ENCODE measurements at regions not wholly inside any gene's neighbourhood (a gene's known extent, or its start where the extent isn't known, plus 50 kb on each side); places are given as distances from the start of the nearest gene placed in this dataset.
"Not testable (repeated sequence)": the region's sequence is repeated elsewhere in the genome, so short reads cannot be mapped to it uniquely, and the experiment has no call there.

GRCh38 chr20:10109641-10110040 is 74.9 kb downstream of the ANKEF1 start:
- Histone ChIP-seq H3K27me3 (ENCODE audit: control insufficient read depth in 2 of 2, insufficient read depth in 2 of 2, low read length in 2 of 2) (no peaks in the 10 kb centered on the region), H3K9me3 (ENCODE audit: control insufficient read depth in 2 of 2, low read length in 2 of 2) (no peaks in the 10 kb centered on the region), H3K4me3 (ENCODE audit: low read length in 2 of 2) (no peak overlapping the region), H3K9ac (ENCODE audit: low read depth in 1 of 2, low read length in 2 of 2) (no peak overlapping the region), H3K36me3 (ENCODE audit: control insufficient read depth in 2 of 2, insufficient read depth in 2 of 2, low read length in 2 of 2) (no peaks in the 10 kb centered on the region), H3K4me1 (ENCODE audit: control insufficient read depth in 2 of 2, insufficient read depth in 2 of 2, low read length in 2 of 2) (peaks cover 4 to 10% of the 10 kb centered on the region in 2 donors), H3K27ac (ENCODE audit: low read depth in 2 of 2, low read length in 2 of 2) (no peak overlapping the region)

DNA sequence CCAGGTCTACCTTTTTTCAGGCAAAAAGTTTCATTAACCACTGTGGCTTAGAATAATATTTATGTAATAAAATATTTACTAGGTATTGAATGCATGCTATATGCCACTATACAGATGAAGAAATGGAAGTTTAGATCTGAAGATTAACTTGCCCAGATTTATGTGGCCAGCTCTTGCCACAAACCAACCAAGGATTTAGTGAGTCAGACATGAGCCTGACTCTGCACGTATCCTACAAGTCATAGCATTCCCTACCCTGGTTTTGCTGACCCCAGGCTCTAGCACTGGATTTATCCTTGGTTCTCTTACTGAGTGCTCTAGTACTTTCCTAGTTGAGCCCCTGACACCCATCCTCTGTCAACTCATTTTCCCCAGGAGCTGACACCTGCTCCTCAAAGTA is 75.4 kb downstream of the ANKEF1 start:
- H3K9ac ChIP-seq (ENCODE audit: low read depth in 1 of 2, low read length in 2 of 2) = no peak overlapping the region
- no peak overlapping the region for H3K4me3 ChIP-seq (ENCODE audit: low read length in 2 of 2)
- no peak overlapping the region for H3K27ac ChIP-seq (ENCODE audit: low read depth in 2 of 2, low read length in 2 of 2)
- H3K36me3 ChIP-seq (ENCODE audit: control insufficient read depth in 2 of 2, insufficient read depth in 2 of 2, low read length in 2 of 2) = no peaks in the 10 kb centered on the region
- H3K4me1 ChIP-seq (ENCODE audit: control insufficient read depth in 2 of 2, insufficient read depth in 2 of 2, low read length in 2 of 2) = peaks cover 4 to 10% of the 10 kb centered on the region in 2 donors
- H3K27me3 ChIP-seq (ENCODE audit: control insufficient read depth in 2 of 2, insufficient read depth in 2 of 2, low read length in 2 of 2) = no peaks in the 10 kb centered on the region
- H3K9me3 ChIP-seq (ENCODE audit: control insufficient read depth in 2 of 2, low read length in 2 of 2) = no peaks in the 10 kb centered on the region

GRCh38 chr20:10111139-10111958 is 76.6 kb downstream of the ANKEF1 start:
- Histone ChIP-seq H3K9me3 (ENCODE audit: control insufficient read depth in 2 of 2, low read length in 2 of 2) (no peaks in the 10 kb centered on the region), H3K36me3 (ENCODE audit: control insufficient read depth in 2 of 2, insufficient read depth in 2 of 2, low read length in 2 of 2) (no peaks in the 10 kb centered on the region), H3K4me1 (ENCODE audit: control insufficient read depth in 2 of 2, insufficient read depth in 2 of 2, low read length in 2 of 2) (peaks cover 4 to 10% of the 10 kb centered on the region in 2 donors), H3K27me3 (ENCODE audit: control insufficient read depth in 2 of 2, insufficient read depth in 2 of 2, low read length in 2 of 2) (no peaks in the 10 kb centered on the region), H3K4me3 (ENCODE audit: low read length in 2 of 2) (no peak overlapping the region), H3K27ac (ENCODE audit: low read depth in 2 of 2, low read length in 2 of 2) (peak overlapping the region; percentile 39 to 50), H3K9ac (ENCODE audit: low read depth in 1 of 2, low read length in 2 of 2) (no peak overlapping the region)

DNA sequence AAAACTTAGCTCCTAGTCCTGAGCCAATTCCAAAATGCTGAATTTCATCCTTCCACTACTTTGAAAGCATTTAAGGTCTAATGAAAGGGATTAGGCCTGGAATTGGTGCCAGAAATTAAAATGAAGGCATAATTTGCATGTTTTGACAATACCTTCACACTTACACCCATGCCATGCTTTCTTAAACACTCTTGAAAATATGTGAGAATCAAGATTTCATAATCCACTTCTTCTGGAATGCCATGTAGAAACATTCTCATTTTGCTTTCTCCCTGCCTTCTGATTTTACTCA is 77.1 kb downstream of the ANKEF1 start:
- Histone ChIP-seq H3K27ac (ENCODE audit: low read depth in 2 of 2, low read length in 2 of 2) (peak overlapping the region in 1 of 2 donors; percentile 50), H3K9me3 (ENCODE audit: control insufficient read depth in 2 of 2, low read length in 2 of 2) (no peaks in the 10 kb centered on the region), H3K4me3 (ENCODE audit: low read length in 2 of 2) (no peak overlapping the region), H3K4me1 (ENCODE audit: control insufficient read depth in 2 of 2, insufficient read depth in 2 of 2, low read length in 2 of 2) (peaks cover 4 to 10% of the 10 kb centered on the region in 2 donors), H3K27me3 (ENCODE audit: control insufficient read depth in 2 of 2, insufficient read depth in 2 of 2, low read length in 2 of 2) (no peaks in the 10 kb centered on the region), H3K9ac (ENCODE audit: low read depth in 1 of 2, low read length in 2 of 2) (no peak overlapping the region), H3K36me3 (ENCODE audit: control insufficient read depth in 2 of 2, insufficient read depth in 2 of 2, low read length in 2 of 2) (no peaks in the 10 kb centered on the region)

GRCh38 chr20:10113746-10114145 is 79.0 kb downstream of the ANKEF1 start:
- H3K9ac ChIP-seq (ENCODE audit: low read depth in 1 of 2, low read length in 2 of 2) = no peak overlapping the region
- H3K9me3 ChIP-seq (ENCODE audit: control insufficient read depth in 2 of 2, low read length in 2 of 2) = no peaks in the 10 kb centered on the region
- peaks cover 4 to 10% of the 10 kb centered on the region in 2 donors for H3K4me1 ChIP-seq (ENCODE audit: control insufficient read depth in 2 of 2, insufficient read depth in 2 of 2, low read length in 2 of 2)
- no peaks in the 10 kb centered on the region for H3K27me3 ChIP-seq (ENCODE audit: control insufficient read depth in 2 of 2, insufficient read depth in 2 of 2, low read length in 2 of 2)
- no peaks in the 10 kb centered on the region for H3K36me3 ChIP-seq (ENCODE audit: control insufficient read depth in 2 of 2, insufficient read depth in 2 of 2, low read length in 2 of 2)
- no peak overlapping the region for H3K27ac ChIP-seq (ENCODE audit: low read depth in 2 of 2, low read length in 2 of 2)
- H3K4me3 ChIP-seq (ENCODE audit: low read length in 2 of 2) = no peak overlapping the region

- H3K9me3 ChIP-seq (ENCODE audit: control insufficient read depth in 2 of 2, low read length in 2 of 2) = no peaks in the 10 kb centered on the region
- H3K27ac ChIP-seq (ENCODE audit: low read depth in 2 of 2, low read length in 2 of 2) = no peak overlapping the region
- no peak overlapping the region for H3K4me3 ChIP-seq (ENCODE audit: low read length in 2 of 2)
- no peaks in the 10 kb centered on the region for H3K27me3 ChIP-seq (ENCODE audit: control insufficient read depth in 2 of 2, insufficient read depth in 2 of 2, low read length in 2 of 2)
- H3K4me1 ChIP-seq (ENCODE audit: control insufficient read depth in 2 of 2, insufficient read depth in 2 of 2, low read length in 2 of 2) = peaks cover 4 to 10% of the 10 kb centered on the region in 2 donors
- no peak overlapping the region for H3K9ac ChIP-seq (ENCODE audit: low read depth in 1 of 2, low read length in 2 of 2)
- H3K36me3 ChIP-seq (ENCODE audit: control insufficient read depth in 2 of 2, insufficient read depth in 2 of 2, low read length in 2 of 2) = no peaks in the 10 kb centered on the region
These were observed 79.8 kb downstream of the ANKEF1 start for GRCh38 chr20:10114598-10114997.

GRCh38 chr20:10115021-10115420 is 80.2 kb downstream of the ANKEF1 start:
- Histone ChIP-seq H3K9me3 (ENCODE audit: control insufficient read depth in 2 of 2, low read length in 2 of 2) (no peaks in the 10 kb centered on the region), H3K27me3 (ENCODE audit: control insufficient read depth in 2 of 2, insufficient read depth in 2 of 2, low read length in 2 of 2) (no peaks in the 10 kb centered on the region), H3K4me3 (ENCODE audit: low read length in 2 of 2) (no peak overlapping the region), H3K4me1 (ENCODE audit: control insufficient read depth in 2 of 2, insufficient read depth in 2 of 2, low read length in 2 of 2) (peaks cover 4 to 10% of the 10 kb centered on the region in 2 donors), H3K36me3 (ENCODE audit: control insufficient read depth in 2 of 2, insufficient read depth in 2 of 2, low read length in 2 of 2) (no peaks in the 10 kb centered on the region), H3K27ac (ENCODE audit: low read depth in 2 of 2, low read length in 2 of 2) (no peak overlapping the region), H3K9ac (ENCODE audit: low read depth in 1 of 2, low read length in 2 of 2) (no peak overlapping the region)

- Histone ChIP-seq H3K4me1 (ENCODE audit: control insufficient read depth in 2 of 2, insufficient read depth in 2 of 2, low read length in 2 of 2) (no peaks in the 10 kb centered on the region), H3K9ac (ENCODE audit: low read depth in 1 of 2, low read length in 2 of 2) (no peak overlapping the region), H3K9me3 (ENCODE audit: control insufficient read depth in 2 of 2, low read length in 2 of 2) (no peaks in the 10 kb centered on the region), H3K27me3 (ENCODE audit: control insufficient read depth in 2 of 2, insufficient read depth in 2 of 2, low read length in 2 of 2) (no peaks in the 10 kb centered on the region), H3K36me3 (ENCODE audit: control insufficient read depth in 2 of 2, insufficient read depth in 2 of 2, low read length in 2 of 2) (no peaks in the 10 kb centered on the region), H3K27ac (ENCODE audit: low read depth in 2 of 2, low read length in 2 of 2) (no peak overlapping the region), H3K4me3 (ENCODE audit: low read length in 2 of 2) (no peak overlapping the region)
These were observed 84.5 kb downstream of the ANKEF1 start for GRCh38 chr20:10119336-10119735.

- not testable (repeated sequence) for H3K9ac ChIP-seq (ENCODE audit: low read depth in 1 of 2, low read length in 2 of 2); H3K27me3 ChIP-seq (ENCODE audit: control insufficient read depth in 2 of 2, insufficient read depth in 2 of 2, low read length in 2 of 2); H3K9me3 ChIP-seq (ENCODE audit: control insufficient read depth in 2 of 2, low read length in 2 of 2); H3K27ac ChIP-seq (ENCODE audit: low read depth in 2 of 2, low read length in 2 of 2); H3K4me1 ChIP-seq (ENCODE audit: control insufficient read depth in 2 of 2, insufficient read depth in 2 of 2, low read length in 2 of 2); H3K36me3 ChIP-seq (ENCODE audit: control insufficient read depth in 2 of 2, insufficient read depth in 2 of 2, low read length in 2 of 2); H3K4me3 ChIP-seq (ENCODE audit: low read length in 2 of 2)
These were observed 90.1 kb downstream of the ANKEF1 start for GRCh38 chr20:10124883-10125282.

DNA sequence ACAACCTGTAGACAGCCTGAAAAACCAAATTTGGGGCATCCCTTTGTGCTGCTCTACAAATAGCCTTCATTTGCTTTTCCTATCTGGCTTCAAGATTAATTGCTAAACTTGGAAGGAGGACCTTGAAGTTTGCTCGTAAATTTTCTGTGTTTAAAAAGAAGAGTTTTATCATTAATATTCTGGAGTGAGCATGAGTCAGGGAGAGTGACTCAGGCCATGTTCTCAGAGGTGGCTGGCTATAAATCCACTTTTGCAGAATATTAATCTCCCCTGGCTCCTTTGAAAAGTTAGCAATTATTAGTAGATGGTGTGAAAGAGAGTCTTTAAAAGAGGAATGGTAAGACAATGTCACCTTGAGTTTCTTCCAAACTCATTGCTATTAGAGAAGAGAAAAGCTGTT is 91.0 kb downstream of the ANKEF1 start:
- Histone ChIP-seq H3K27me3 (ENCODE audit: control insufficient read depth in 2 of 2, insufficient read depth in 2 of 2, low read length in 2 of 2) (no peaks in the 10 kb centered on the region), H3K9ac (ENCODE audit: low read depth in 1 of 2, low read length in 2 of 2) (no peak overlapping the region), H3K27ac (ENCODE audit: low read depth in 2 of 2, low read length in 2 of 2) (no peak overlapping the region), H3K36me3 (ENCODE audit: control insufficient read depth in 2 of 2, insufficient read depth in 2 of 2, low read length in 2 of 2) (no peaks in the 10 kb centered on the region), H3K9me3 (ENCODE audit: control insufficient read depth in 2 of 2, low read length in 2 of 2) (no peaks in the 10 kb centered on the region), H3K4me1 (ENCODE audit: control insufficient read depth in 2 of 2, insufficient read depth in 2 of 2, low read length in 2 of 2) (no peaks in the 10 kb centered on the region), H3K4me3 (ENCODE audit: low read length in 2 of 2) (no peak overlapping the region)

Measured in mucosa of rectum (tissue), 2 donors.